Parathyroid adenoma (tissue), 2 donors: ENCODE measurements at regions not wholly inside any gene's neighbourhood (a gene's known extent, or its start where the extent isn't known, plus 50 kb on each side); places are given as distances from the start of the nearest gene placed in this dataset.

Experiments
- H2AFZ ChIP-seq: fragments of 300-600 bp; sonication (generic); one replicate; pipeline ENCODE4 v1.7.0; 2017; ENCODE audit warnings: antibody characterized with exemption, mild to moderate bottlenecking
- H3K27ac ChIP-seq: fragments of 300-600 bp; sonication (generic); one replicate; pipeline ENCODE4 v1.7.0; 2017
- H3K27me3 ChIP-seq: fragments of 300-600 bp; sonication (generic); one replicate; pipeline ENCODE4 v1.7.0; 2017; ENCODE audit warnings: low read length; ENCODE audit not compliant: control insufficient read depth, insufficient read depth
- H3K36me3 ChIP-seq: fragments of 300-600 bp; sonication (generic); one replicate; pipeline ENCODE4 v1.7.0; 2017; ENCODE audit warnings: low read length; ENCODE audit not compliant: control insufficient read depth, insufficient read depth
- H3K4me1 ChIP-seq: fragments of 300-600 bp; sonication (generic); one replicate; pipeline ENCODE4 v1.7.0; 2017; ENCODE audit warnings: control low read depth
- H3K4me2 ChIP-seq: fragments of 300-600 bp; sonication (generic); one replicate; pipeline ENCODE4 v1.7.0; 2017; ENCODE audit warnings: low read length
- H3K4me3 ChIP-seq: fragments of 300-600 bp; sonication (generic); one replicate; pipeline ENCODE4 v1.7.0; 2017; ENCODE audit warnings: low read depth, low read length
- H3K79me2 ChIP-seq: fragments of 300-600 bp; sonication (generic); one replicate; pipeline ENCODE4 v1.7.0; 2017; ENCODE audit warnings: control low read depth
- H3K9ac ChIP-seq: fragments of 300-600 bp; sonication (generic); one replicate; pipeline ENCODE4 v1.7.0; 2017; ENCODE audit warnings: mild to moderate bottlenecking
- H3K9me3 ChIP-seq: fragments of 300-600 bp; sonication (generic); one replicate; pipeline ENCODE4 v1.7.0; 2017; ENCODE audit warnings: low read length; ENCODE audit not compliant: control insufficient read depth
- CTCF ChIP-seq: fragments of 300-600 bp; sonication (generic); IDR thresholded peaks from one replicate; pipeline ENCODE4 v1.7.0; 2017; ENCODE audit warnings: antibody characterized with exemption, mild to moderate bottlenecking
- donor health status: primary hyperparathyroidism.

- H3K27ac ChIP-seq = no peak overlapping the region
- no peak overlapping the region for H3K4me3 ChIP-seq
- no peak for TF ChIP-seq CTCF
- no peak overlapping the region for H3K4me2 ChIP-seq
- H3K36me3 ChIP-seq = no peaks in the 10 kb centered on the region
- no peaks in the 10 kb centered on the region for H3K4me1 ChIP-seq
- no peaks in the 10 kb centered on the region for H3K9me3 ChIP-seq
- no peaks in the 10 kb centered on the region for H3K79me2 ChIP-seq
- no peak overlapping the region for H2AFZ ChIP-seq
- H3K9ac ChIP-seq = no peak overlapping the region
- H3K27me3 ChIP-seq = no peaks in the 10 kb centered on the region
These were observed 1362.4 kb upstream of the ADGRL3 start for GRCh38 chr4:59837751-59838150.

GRCh38 chr4:59838236-59838635 lies 1361.9 kb upstream of the ADGRL3 start:
- no peak overlapping the region for H2AFZ ChIP-seq
- TF ChIP-seq CTCF = no peak
- H3K36me3 ChIP-seq = no peaks in the 10 kb centered on the region
- no peaks in the 10 kb centered on the region for H3K9me3 ChIP-seq
- no peak overlapping the region for H3K27ac ChIP-seq
- no peaks in the 10 kb centered on the region for H3K27me3 ChIP-seq
- H3K79me2 ChIP-seq = no peaks in the 10 kb centered on the region
- no peak overlapping the region for H3K9ac ChIP-seq
- no peaks in the 10 kb centered on the region for H3K4me1 ChIP-seq
- no peak overlapping the region for H3K4me3 ChIP-seq
- no peak overlapping the region for H3K4me2 ChIP-seq

- H3K4me2 ChIP-seq = no peak overlapping the region
- H3K9ac ChIP-seq = no peak overlapping the region
- TF ChIP-seq CTCF = no peak
- H3K36me3 ChIP-seq = no peaks in the 10 kb centered on the region
- H3K4me3 ChIP-seq = no peak overlapping the region
- no peaks in the 10 kb centered on the region for H3K27me3 ChIP-seq
- H3K27ac ChIP-seq = no peak overlapping the region
- H2AFZ ChIP-seq = no peak overlapping the region
- no peaks in the 10 kb centered on the region for H3K4me1 ChIP-seq
- no peaks in the 10 kb centered on the region for H3K79me2 ChIP-seq
- no peaks in the 10 kb centered on the region for H3K9me3 ChIP-seq
These were observed 1358.4 kb upstream of the ADGRL3 start for GRCh38 chr4:59841698-59842097.

- no peaks in the 10 kb centered on the region for H3K9me3 ChIP-seq
- H3K4me1 ChIP-seq = no peaks in the 10 kb centered on the region
- H3K4me2 ChIP-seq = no peak overlapping the region
- H2AFZ ChIP-seq = no peak overlapping the region
- H3K27ac ChIP-seq = no peak overlapping the region
- H3K4me3 ChIP-seq = no peak overlapping the region
- H3K79me2 ChIP-seq = no peaks in the 10 kb centered on the region
- H3K9ac ChIP-seq = no peak overlapping the region
- H3K27me3 ChIP-seq = no peaks in the 10 kb centered on the region
- H3K36me3 ChIP-seq = no peaks in the 10 kb centered on the region
- no peak for TF ChIP-seq CTCF
These were observed 1351.7 kb upstream of the ADGRL3 start for GRCh38 chr4:59848457-59848856.

- H3K79me2 ChIP-seq = no peaks in the 10 kb centered on the region
- no peak overlapping the region for H2AFZ ChIP-seq
- H3K4me3 ChIP-seq = no peak overlapping the region
- no peaks in the 10 kb centered on the region for H3K4me1 ChIP-seq
- H3K27me3 ChIP-seq = no peaks in the 10 kb centered on the region
- H3K4me2 ChIP-seq = no peak overlapping the region
- H3K36me3 ChIP-seq = no peaks in the 10 kb centered on the region
- TF ChIP-seq CTCF = no peak
- no peak overlapping the region for H3K27ac ChIP-seq
- no peaks in the 10 kb centered on the region for H3K9me3 ChIP-seq
- H3K9ac ChIP-seq = no peak overlapping the region
These were observed 1344.3 kb upstream of the ADGRL3 start for GRCh38 chr4:59855630-59856352.
